HuH-7.5 (cell line): ENCODE measurements at regions not wholly inside any gene's neighbourhood (a gene's known extent, or its start where the extent isn't known, plus 50 kb on each side); places are given as distances from the start of the nearest gene placed in this dataset.
"Not testable (repeated sequence)": the region's sequence is repeated elsewhere in the genome, so short reads cannot be mapped to it uniquely, and the experiment has no call there.

Experiments
- DNase-seq: peaks from one replicate; pipeline ENCODE4 v3.0.0; 2011; ENCODE audit warnings: low spot score

- no peak for DNase-seq
Observed at GRCh38 chr11:33463059-33463458, 205.9 kb downstream of the HIPK3 start.

- no peak for DNase-seq
Observed at GRCh38 chr11:33461369-33462125, 204.4 kb downstream of the HIPK3 start.

- DNase-seq = no peak
Observed at GRCh38 chr11:33457948-33458347, 200.8 kb downstream of the HIPK3 start.

GRCh38 chr11:33455867-33456463, 198.8 kb downstream of the HIPK3 start:
- no peak for DNase-seq

GRCh38 chr11:33454264-33454663, 197.1 kb downstream of the HIPK3 start:
- DNase-seq = no peak

GRCh38 chr11:33452836-33453624, 195.8 kb downstream of the HIPK3 start:
- no peak for DNase-seq

GRCh38 chr11:33451364-33451763, 194.2 kb downstream of the HIPK3 start:
- DNase-seq = no peak

GRCh38 chr11:33449798-33450197, 192.6 kb downstream of the HIPK3 start:
- DNase-seq = no peak

- DNase-seq = no peak
Observed at GRCh38 chr11:33448461-33449130, 191.4 kb downstream of the HIPK3 start.

- DNase-seq = no peak
Observed at GRCh38 chr11:33445761-33446161, 188.6 kb downstream of the HIPK3 start.

GRCh38 chr11:33444835-33445594, 187.8 kb downstream of the HIPK3 start:
- DNase-seq = no peak

GRCh38 chr11:33443684-33444083, 186.5 kb downstream of the HIPK3 start:
- DNase-seq = no peak

- no peak for DNase-seq
Observed at GRCh38 chr11:33438301-33438700, 181.1 kb downstream of the HIPK3 start.

- peak; percentile 20 for DNase-seq
Observed at GRCh38 chr11:33437529-33437928, 180.3 kb downstream of the HIPK3 start.

GRCh38 chr11:33435216-33435615, 178.0 kb downstream of the HIPK3 start:
- no peak for DNase-seq

- DNase-seq = no peak
Observed at GRCh38 chr11:33434294-33434693, 177.1 kb downstream of the HIPK3 start.

- DNase-seq = not testable (repeated sequence)
Observed at GRCh38 chr11:33428435-33428834, 171.3 kb downstream of the HIPK3 start.

GRCh38 chr11:33420959-33421566, 163.9 kb downstream of the HIPK3 start:
- DNase-seq = no peak

GRCh38 chr11:33419924-33420323, 162.7 kb downstream of the HIPK3 start:
- no peak for DNase-seq

GRCh38 chr11:33417121-33417520, 159.9 kb downstream of the HIPK3 start:
- no peak for DNase-seq

GRCh38 chr11:33413301-33413700, 156.1 kb downstream of the HIPK3 start:
- DNase-seq = no peak
